Testis (tissue), 2 donors: ENCODE measurements at regions not wholly inside any gene's neighbourhood (a gene's known extent, or its start where the extent isn't known, plus 50 kb on each side); places are given as distances from the start of the nearest gene placed in this dataset.

Experiments
- POLR2A ChIP-seq: fragments of 450-650 bp; IDR thresholded peaks from one replicate; pipeline ENCODE4 v1.6.1; 2017; ENCODE audit warnings: antibody characterized with exemption, mild to moderate bottlenecking, moderate library complexity
- TF ChIP-seq, protein P1 (sequence below), 3 experiments: fragments of 450-650 bp in 2 of 3; fragments of 200-600 bp in 1 of 3; sonication (generic) in 1 of 3; IDR thresholded peaks; one replicate each; pipeline ENCODE4 v1.5.1; 2016 to 2019; ENCODE audit warnings: antibody characterized with exemption in 3 of 3, mild to moderate bottlenecking in 2 of 3, moderate library complexity in 1 of 3

DNA sequence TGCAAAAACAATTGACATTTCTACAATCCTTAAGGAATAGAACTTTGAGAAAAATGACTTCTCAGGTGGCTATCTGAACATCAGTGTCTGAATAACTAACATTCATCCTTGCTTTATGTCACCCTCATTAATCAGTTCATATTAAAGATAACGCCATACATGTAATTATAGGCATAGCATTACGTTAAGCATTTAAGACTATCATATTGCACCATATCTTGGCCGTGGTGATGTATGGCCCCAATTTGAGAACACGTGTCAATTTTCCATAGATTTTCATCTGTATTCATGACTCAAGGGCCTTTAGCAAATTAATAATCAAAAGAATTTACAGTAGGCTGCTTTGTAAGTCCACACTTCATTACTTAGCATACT, 81.6 kb downstream of the SPTSSA start:
- TF ChIP-seq, protein P1, sequence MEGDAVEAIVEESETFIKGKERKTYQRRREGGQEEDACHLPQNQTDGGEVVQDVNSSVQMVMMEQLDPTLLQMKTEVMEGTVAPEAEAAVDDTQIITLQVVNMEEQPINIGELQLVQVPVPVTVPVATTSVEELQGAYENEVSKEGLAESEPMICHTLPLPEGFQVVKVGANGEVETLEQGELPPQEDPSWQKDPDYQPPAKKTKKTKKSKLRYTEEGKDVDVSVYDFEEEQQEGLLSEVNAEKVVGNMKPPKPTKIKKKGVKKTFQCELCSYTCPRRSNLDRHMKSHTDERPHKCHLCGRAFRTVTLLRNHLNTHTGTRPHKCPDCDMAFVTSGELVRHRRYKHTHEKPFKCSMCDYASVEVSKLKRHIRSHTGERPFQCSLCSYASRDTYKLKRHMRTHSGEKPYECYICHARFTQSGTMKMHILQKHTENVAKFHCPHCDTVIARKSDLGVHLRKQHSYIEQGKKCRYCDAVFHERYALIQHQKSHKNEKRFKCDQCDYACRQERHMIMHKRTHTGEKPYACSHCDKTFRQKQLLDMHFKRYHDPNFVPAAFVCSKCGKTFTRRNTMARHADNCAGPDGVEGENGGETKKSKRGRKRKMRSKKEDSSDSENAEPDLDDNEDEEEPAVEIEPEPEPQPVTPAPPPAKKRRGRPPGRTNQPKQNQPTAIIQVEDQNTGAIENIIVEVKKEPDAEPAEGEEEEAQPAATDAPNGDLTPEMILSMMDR (IDR thresholded peaks at IDR 0.05): no peak
- no peak for TF ChIP-seq POLR2A
